Right lobe of liver (tissue), 6 donors: ENCODE measurements at regions not wholly inside any gene's neighbourhood (a gene's known extent, or its start where the extent isn't known, plus 50 kb on each side); places are given as distances from the start of the nearest gene placed in this dataset.

Experiments
- ATAC-seq, 4 donors: fragments of 200-7000 bp; cut with Tn5 transposase; one replicate each; pipeline ENCODE4 v1.9.1; 2020; ENCODE audit warnings: mild to moderate bottlenecking in 4 of 4, moderate library complexity in 4 of 4
- DNase-seq, 3 donors: peaks; one replicate each; pipeline ENCODE4 v3.0.0-alpha.2; 2020
- H3K27ac ChIP-seq, 3 donors: fragments of 200-600 bp; one replicate each; pipeline ENCODE4 v1.8.0; 2022
- H3K27me3 ChIP-seq, 2 donors: fragments of 200-600 bp; one replicate each; pipeline ENCODE4 v1.8.0; 2022
- H3K36me3 ChIP-seq, 4 donors: fragments of 200-600 bp; sonication (generic) in 1 of 4; one replicate each; pipeline versions ENCODE4 v1.5.1 to v1.8.0; 2017 to 2022; ENCODE audit warnings: control low read depth in 1 of 4
- H3K4me1 ChIP-seq, 4 donors: fragments of 200-600 bp; sonication (generic) in 1 of 4; one replicate each; pipeline versions ENCODE4 v1.5.1 to v1.8.0; 2017 to 2022; ENCODE audit warnings: control low read depth in 1 of 4
- H3K4me3 ChIP-seq, 3 donors: fragments of 200-600 bp; one replicate each; pipeline ENCODE4 v1.8.0; 2022
- H3K9me3 ChIP-seq, 4 donors: fragments of 200-600 bp; sonication (generic) in 1 of 4; one replicate each; pipeline versions ENCODE4 v1.5.1 to v1.8.0; 2017 to 2022; ENCODE audit warnings: control low read depth in 1 of 4
- POLR2A ChIP-seq: fragments of 450-650 bp; IDR thresholded peaks from one replicate; pipeline ENCODE4 v1.6.1; 2017; ENCODE audit warnings: antibody characterized with exemption, mild to moderate bottlenecking
- WGBS: methylation state at CpG from one replicate; pipeline ENCODE4 v1.1.6; 2018; ENCODE audit warnings: low coverage, low lambda C conversion rate; ENCODE audit not compliant: insufficient coverage; ENCODE audit errors: missing lambda C conversion rate; 5-methylcytosine and 5-hydroxymethylcytosine counted together
- intact Hi-C, 2 donors: fragments of 100-400 bp; cut with DNase I; formaldehyde crosslinking; loops; one replicate each; pipeline versions ENCODE4 v1.11.2 to v1.14.1; 2022
- TF ChIP-seq, protein P1 (sequence below), 4 donors: fragments of 200-600 bp in 3 of 4; fragments of 450-650 bp in 1 of 4; IDR thresholded peaks; one replicate each; pipeline versions ENCODE4 v1.5.1 to v1.8.0; 2016 to 2022; ENCODE audit warnings: antibody characterized with exemption in 4 of 4, mild to moderate bottlenecking in 2 of 4
- donor health status: DM: no; HTN: yes; CAD: no.
- donor health status: DM: no; HTN: no; CAD: no.
- donor health status: DM: no; HTN: no; CAD: no.
- donor health status: DM: no; HTN: yes; CAD: no.
- donor health status: DM: no; HTN: yes; CAD: no.

DNA sequence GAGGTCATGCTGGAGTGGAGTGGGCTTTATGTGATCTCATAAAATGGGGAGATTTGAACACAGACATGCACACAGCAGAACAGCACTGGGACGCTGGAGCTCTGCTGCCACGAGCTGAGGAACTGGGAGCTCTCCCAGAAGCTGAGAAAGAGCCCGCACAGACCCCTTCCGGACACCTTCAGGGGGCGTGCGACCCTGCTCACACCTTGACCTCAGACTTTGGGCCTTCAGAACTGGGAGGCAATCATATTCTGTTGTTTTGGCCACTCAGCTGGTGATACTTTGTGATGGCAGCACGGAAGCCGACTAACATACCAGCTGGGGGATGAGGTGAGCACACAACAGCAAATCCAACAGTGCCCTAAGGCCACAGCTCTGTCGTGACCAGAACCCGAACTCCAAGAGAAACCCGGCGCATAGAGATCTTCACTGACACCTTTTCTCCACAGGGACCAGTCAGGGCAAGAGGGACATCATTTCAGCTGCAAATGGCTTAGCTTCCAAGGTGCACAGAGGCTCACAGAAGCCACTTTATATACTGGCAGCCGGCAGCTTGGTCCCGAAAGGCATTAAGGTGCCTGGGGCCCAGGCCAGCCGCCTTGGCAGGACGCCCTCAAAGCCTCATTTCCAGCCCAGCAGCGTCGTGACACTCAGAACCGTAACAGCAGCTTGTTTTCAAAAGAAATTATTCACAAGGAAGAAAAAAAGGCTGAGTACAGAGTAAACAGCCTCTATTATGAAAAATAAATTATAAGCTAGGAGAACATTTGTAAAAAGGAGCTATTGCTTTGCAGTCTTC lies 89.3 kb downstream of the RNASET2 start:
- Histone ChIP-seq H3K27ac (no peak overlapping the region), H3K36me3 (no peaks in the 10 kb centered on the region), H3K4me1 (peaks cover 0 to 8% (median under 1%) of the 10 kb centered on the region in 4 donors), H3K9me3 (no peaks in the 10 kb centered on the region), H3K27me3 (no peaks in the 10 kb centered on the region), H3K4me3 (no peak overlapping the region)
- ATAC-seq, result no peak
- TF ChIP-seq POLR2A, result no peak
- TF ChIP-seq, protein P1, sequence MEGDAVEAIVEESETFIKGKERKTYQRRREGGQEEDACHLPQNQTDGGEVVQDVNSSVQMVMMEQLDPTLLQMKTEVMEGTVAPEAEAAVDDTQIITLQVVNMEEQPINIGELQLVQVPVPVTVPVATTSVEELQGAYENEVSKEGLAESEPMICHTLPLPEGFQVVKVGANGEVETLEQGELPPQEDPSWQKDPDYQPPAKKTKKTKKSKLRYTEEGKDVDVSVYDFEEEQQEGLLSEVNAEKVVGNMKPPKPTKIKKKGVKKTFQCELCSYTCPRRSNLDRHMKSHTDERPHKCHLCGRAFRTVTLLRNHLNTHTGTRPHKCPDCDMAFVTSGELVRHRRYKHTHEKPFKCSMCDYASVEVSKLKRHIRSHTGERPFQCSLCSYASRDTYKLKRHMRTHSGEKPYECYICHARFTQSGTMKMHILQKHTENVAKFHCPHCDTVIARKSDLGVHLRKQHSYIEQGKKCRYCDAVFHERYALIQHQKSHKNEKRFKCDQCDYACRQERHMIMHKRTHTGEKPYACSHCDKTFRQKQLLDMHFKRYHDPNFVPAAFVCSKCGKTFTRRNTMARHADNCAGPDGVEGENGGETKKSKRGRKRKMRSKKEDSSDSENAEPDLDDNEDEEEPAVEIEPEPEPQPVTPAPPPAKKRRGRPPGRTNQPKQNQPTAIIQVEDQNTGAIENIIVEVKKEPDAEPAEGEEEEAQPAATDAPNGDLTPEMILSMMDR (IDR thresholded peaks at IDR 0.05), result no peak
- no peak for DNase-seq
- 72% methylated on average over 5 of the region's 19 CpGs for WGBS
- intact Hi-C loops, result no loop called here

DNA sequence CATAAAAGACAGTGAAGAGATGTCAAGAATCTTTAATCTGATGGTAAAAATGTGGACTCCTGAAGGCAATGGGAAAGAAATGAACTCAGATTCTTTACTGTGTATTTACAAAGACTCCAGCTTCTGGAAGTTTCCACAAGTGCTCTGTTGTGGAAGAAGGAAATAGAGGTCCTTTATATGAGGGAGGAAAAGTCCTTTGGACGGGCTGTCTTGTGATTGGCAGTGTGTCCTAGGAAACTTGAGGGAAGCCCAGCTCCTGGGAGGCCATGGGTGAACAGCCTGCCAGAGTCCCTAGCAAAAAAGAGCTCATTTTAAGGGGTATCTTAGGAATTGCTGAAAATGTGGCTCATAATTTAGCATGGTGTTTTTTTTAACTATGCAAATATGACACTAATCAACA lies 92.0 kb downstream of the RNASET2 start:
- WGBS, result 40% methylated on average over 1 of the region's 1 CpG
- Histone ChIP-seq H3K27me3 (peaks cover 4 to 13% of the 10 kb centered on the region in 2 donors), H3K9me3 (no peaks in the 10 kb centered on the region), H3K27ac (no peak overlapping the region), H3K4me1 (peaks cover 0 to 11% (median under 1%) of the 10 kb centered on the region in 4 donors), H3K4me3 (no peak overlapping the region), H3K36me3 (no peaks in the 10 kb centered on the region)
- DNase-seq (no peak), ATAC-seq (no peak)
- TF ChIP-seq, protein P1 (IDR thresholded peaks at IDR 0.05), result no peak
- no peak for TF ChIP-seq POLR2A
- intact Hi-C loops, result no loop called here

DNA sequence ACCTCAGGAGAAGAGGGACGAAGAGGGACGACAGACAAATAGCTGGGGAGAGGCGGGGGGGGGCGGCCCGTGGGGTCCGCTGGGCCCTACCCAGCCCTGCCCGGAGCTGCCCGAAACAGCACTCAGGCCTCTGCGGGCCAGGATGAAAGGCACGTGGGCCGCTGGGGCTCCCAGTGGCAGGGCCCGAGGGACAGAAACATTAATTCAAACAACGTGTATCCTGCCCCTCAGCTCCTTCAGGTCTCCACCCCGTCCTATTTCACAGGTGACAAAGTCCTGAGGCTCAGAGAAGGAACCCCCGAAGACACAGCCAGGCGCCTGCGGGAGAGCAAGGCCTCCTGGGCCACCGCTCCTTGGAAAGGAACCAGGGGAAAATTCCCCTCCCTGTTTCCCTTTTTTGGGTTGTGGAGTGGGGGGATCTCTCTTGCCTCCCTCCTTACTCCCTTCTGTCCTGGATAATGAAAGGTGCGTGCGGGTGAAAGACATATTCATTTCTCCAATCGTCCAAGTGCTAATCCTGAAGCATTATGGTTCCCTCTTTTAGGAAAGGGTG lies 93.3 kb downstream of the RNASET2 start:
- 56% methylated on average over 7 of the region's 21 CpGs for WGBS
- DNase-seq, result no peak
- no peaks in the 10 kb centered on the region for H3K9me3 ChIP-seq
- no peaks in the 10 kb centered on the region for H3K36me3 ChIP-seq
- H3K27me3 ChIP-seq, result peaks cover 4 to 13% of the 10 kb centered on the region in 2 donors
- H3K4me1 ChIP-seq, result peaks cover 0 to 11% (median under 1%) of the 10 kb centered on the region in 4 donors
- TF ChIP-seq, protein P1 (IDR thresholded peaks at IDR 0.05), result no peak
- no peak for TF ChIP-seq POLR2A
- H3K27ac ChIP-seq, result no peak overlapping the region
- intact Hi-C loops, result no loop called here
- H3K4me3 ChIP-seq, result peak overlapping the region; percentile 46 to 56 (median 52)
- ATAC-seq, result peak; percentile 38 to 51 (median 46)

DNA sequence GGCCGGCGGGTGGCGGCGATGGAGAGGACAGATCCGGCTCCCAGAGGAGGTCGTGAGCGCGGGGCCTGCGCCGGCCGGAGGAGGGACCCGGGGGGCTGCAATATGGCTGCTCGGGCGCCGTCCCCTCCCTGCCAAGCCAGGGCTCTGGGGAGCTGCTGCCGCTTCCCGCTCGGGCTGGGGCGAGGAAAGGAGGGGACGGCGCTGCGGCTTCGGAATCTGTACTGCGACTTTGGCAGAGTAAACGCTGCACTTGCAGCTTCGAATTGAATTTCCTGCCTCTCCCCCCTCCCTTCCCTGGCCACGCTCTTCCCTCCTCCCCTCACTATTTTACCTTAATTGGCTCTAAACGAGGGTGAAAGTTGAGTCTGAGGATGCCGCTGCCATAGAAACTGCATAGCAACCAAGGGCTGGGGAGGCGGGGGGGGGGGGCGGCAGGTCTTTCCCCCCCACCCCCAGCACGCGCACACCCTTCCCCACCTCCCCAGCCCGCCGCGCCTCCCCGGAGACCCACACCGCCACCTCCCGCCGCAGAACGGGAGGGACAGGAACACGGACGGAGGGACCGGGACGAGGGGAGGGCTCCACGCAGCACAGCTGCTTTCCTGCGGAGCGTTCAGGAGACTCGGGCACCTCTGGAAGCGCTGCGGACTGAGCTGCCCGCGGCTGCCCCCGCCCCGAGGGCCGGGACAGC lies 93.9 kb downstream of the RNASET2 start:
- intact Hi-C loops, result no loop called here
- Histone ChIP-seq H3K4me3 (peak overlapping the region; percentile 46 to 56 (median 52)), H3K36me3 (no peaks in the 10 kb centered on the region), H3K27me3 (peaks cover 4 to 13% of the 10 kb centered on the region in 2 donors), H3K4me1 (peaks cover 0 to 11% (median under 1%) of the 10 kb centered on the region in 4 donors), H3K9me3 (no peaks in the 10 kb centered on the region), H3K27ac (no peak overlapping the region)
- peak; percentile 71 to 77 (median 72) for ATAC-seq
- TF ChIP-seq POLR2A, result no peak
- TF ChIP-seq, protein P1 (IDR thresholded peaks at IDR 0.05), result no peak
- DNase-seq, result peak in 1 of 3 donors; percentile 43
- WGBS, result 2% methylated on average over 14 of the region's 56 CpGs
